HepG2 (cell line): ENCODE measurements at regions not wholly inside any gene's neighbourhood (a gene's known extent, or its start where the extent isn't known, plus 50 kb on each side); places are given as distances from the start of the nearest gene placed in this dataset.

Experiments used
- GTF2F1 ChIP-seq: fragments of 150-350 bp; IDR thresholded peaks from 2 replicates; pipeline ENCODE4 v1.6.1; 2014; ENCODE audit warnings: low read length
- POLR2AphosphoS5 ChIP-seq: IDR thresholded peaks from 2 replicates; pipeline ENCODE4 v1.6.1; 2012; ENCODE audit warnings: low read depth, low read length
- TF ChIP-seq, protein P1 (sequence below): sonication (generic); formaldehyde crosslinking; IDR thresholded peaks from 2 replicates; pipeline ENCODE4 v1.4.0; 2020; ENCODE audit warnings: missing genetic modification reagents
- TF ChIP-seq, protein P2 (sequence below): sonication (generic); formaldehyde crosslinking; IDR thresholded peaks from 2 replicates; pipeline ENCODE4 v1.5.0; 2020; ENCODE audit warnings: mild to moderate bottlenecking, missing genetic modification reagents, moderate library complexity

DNA sequence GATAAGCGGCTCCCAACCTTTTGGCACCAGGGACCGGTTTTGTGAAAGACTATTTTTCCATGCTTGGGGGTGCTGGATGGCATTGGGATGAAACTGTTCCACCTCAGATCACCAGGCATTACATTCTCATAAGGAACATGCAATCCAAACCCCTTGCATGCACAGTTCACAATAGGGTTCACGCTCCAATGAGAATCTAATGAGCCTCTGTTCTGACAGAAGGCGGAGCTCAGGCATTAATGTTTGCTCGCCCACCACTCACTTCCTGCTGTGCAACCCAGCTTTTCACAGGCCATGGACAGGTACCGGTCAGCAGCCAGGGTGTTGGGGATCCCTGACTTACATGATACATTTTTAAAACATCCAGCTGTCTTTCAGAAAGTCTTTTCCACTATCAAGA is 187.3 kb downstream of the SLC39A8 start:
- no peak for TF ChIP-seq POLR2AphosphoS5
- TF ChIP-seq, protein P1, sequence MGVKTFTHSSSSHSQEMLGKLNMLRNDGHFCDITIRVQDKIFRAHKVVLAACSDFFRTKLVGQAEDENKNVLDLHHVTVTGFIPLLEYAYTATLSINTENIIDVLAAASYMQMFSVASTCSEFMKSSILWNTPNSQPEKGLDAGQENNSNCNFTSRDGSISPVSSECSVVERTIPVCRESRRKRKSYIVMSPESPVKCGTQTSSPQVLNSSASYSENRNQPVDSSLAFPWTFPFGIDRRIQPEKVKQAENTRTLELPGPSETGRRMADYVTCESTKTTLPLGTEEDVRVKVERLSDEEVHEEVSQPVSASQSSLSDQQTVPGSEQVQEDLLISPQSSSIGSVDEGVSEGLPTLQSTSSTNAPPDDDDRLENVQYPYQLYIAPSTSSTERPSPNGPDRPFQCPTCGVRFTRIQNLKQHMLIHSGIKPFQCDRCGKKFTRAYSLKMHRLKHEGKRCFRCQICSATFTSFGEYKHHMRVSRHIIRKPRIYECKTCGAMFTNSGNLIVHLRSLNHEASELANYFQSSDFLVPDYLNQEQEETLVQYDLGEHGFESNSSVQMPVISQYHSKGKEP (CRISPR knock-in tag), result no peak
- TF ChIP-seq, protein P2, sequence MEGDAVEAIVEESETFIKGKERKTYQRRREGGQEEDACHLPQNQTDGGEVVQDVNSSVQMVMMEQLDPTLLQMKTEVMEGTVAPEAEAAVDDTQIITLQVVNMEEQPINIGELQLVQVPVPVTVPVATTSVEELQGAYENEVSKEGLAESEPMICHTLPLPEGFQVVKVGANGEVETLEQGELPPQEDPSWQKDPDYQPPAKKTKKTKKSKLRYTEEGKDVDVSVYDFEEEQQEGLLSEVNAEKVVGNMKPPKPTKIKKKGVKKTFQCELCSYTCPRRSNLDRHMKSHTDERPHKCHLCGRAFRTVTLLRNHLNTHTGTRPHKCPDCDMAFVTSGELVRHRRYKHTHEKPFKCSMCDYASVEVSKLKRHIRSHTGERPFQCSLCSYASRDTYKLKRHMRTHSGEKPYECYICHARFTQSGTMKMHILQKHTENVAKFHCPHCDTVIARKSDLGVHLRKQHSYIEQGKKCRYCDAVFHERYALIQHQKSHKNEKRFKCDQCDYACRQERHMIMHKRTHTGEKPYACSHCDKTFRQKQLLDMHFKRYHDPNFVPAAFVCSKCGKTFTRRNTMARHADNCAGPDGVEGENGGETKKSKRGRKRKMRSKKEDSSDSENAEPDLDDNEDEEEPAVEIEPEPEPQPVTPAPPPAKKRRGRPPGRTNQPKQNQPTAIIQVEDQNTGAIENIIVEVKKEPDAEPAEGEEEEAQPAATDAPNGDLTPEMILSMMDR (CRISPR knock-in tag), result no peak
- TF ChIP-seq GTF2F1, result no peak
